ENCODE measurements at regions not wholly inside any gene's neighbourhood (a gene's known extent, or its start where the extent isn't known, plus 50 kb on each side); places are given as distances from the start of the nearest gene placed in this dataset.
"Not testable (repeated sequence)": the region's sequence is repeated elsewhere in the genome, so short reads cannot be mapped to it uniquely, and the experiment has no call there.

DNA sequence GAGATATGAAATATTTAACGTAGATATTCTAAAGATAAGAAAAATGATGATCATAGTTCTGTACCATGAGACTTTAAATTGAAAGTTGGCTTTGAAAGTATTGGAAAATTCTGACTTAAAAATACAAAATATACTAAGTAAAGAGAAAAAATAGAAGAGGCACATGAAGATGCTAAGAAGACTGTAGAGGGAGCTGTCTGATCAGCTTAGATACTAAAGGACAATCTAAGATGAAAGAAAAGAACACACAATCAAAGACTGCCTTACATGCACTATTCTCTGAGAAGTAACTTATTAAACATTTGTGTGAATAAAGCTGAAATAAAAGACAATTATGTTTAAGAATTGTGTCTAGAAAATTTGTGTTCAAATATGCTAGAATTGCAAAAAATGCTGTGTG is 55.1 kb downstream of the RBMXL2 start:
- peaks cover 14% of the 10 kb centered on the region for H3K27me3 Mint-ChIP-seq (ENCODE audit: unreplicated experiment)
- H3K36me3 Mint-ChIP-seq (ENCODE audit: unreplicated experiment): no peaks in the 10 kb centered on the region
- H3K4me3 Mint-ChIP-seq (ENCODE audit: unreplicated experiment): no peak overlapping the region
- H3K27ac Mint-ChIP-seq (ENCODE audit: unreplicated experiment): no peak overlapping the region
- peaks cover 16% of the 10 kb centered on the region for H3K9me3 Mint-ChIP-seq (ENCODE audit: unreplicated experiment)
- TF ChIP-seq, protein P1, sequence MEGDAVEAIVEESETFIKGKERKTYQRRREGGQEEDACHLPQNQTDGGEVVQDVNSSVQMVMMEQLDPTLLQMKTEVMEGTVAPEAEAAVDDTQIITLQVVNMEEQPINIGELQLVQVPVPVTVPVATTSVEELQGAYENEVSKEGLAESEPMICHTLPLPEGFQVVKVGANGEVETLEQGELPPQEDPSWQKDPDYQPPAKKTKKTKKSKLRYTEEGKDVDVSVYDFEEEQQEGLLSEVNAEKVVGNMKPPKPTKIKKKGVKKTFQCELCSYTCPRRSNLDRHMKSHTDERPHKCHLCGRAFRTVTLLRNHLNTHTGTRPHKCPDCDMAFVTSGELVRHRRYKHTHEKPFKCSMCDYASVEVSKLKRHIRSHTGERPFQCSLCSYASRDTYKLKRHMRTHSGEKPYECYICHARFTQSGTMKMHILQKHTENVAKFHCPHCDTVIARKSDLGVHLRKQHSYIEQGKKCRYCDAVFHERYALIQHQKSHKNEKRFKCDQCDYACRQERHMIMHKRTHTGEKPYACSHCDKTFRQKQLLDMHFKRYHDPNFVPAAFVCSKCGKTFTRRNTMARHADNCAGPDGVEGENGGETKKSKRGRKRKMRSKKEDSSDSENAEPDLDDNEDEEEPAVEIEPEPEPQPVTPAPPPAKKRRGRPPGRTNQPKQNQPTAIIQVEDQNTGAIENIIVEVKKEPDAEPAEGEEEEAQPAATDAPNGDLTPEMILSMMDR (IDR thresholded peaks at IDR 0.05): peak; percentile 57
- no peak for DNase-seq (ENCODE audit: extremely low spot score, unreplicated experiment)
- no peaks in the 10 kb centered on the region for H3K4me1 Mint-ChIP-seq (ENCODE audit: unreplicated experiment)

DNA sequence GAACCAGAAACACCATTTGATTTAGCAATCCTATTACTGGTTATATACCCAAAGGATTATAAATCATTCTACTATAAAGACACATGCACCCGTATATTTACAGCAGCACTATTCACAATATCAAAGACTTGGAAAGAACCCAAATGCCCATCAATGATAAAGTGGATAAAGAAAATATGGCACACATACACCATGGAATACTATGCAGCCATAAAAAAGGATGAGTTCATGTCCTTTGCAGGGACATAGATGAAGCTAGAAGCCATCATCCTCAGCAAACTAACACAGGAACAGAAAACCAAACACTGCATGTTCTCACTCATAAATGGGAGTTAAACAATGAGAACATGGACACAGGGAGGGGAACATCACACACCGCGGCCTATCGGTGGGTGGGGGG is 61.3 kb downstream of the RBMXL2 start:
- H3K36me3 Mint-ChIP-seq (ENCODE audit: unreplicated experiment); H3K27ac Mint-ChIP-seq (ENCODE audit: unreplicated experiment); H3K4me3 Mint-ChIP-seq (ENCODE audit: unreplicated experiment); H3K4me1 Mint-ChIP-seq (ENCODE audit: unreplicated experiment); H3K27me3 Mint-ChIP-seq (ENCODE audit: unreplicated experiment); DNase-seq (ENCODE audit: extremely low spot score, unreplicated experiment): not testable (repeated sequence)
- peaks cover 27% of the 10 kb centered on the region for H3K9me3 Mint-ChIP-seq (ENCODE audit: unreplicated experiment)

DNA sequence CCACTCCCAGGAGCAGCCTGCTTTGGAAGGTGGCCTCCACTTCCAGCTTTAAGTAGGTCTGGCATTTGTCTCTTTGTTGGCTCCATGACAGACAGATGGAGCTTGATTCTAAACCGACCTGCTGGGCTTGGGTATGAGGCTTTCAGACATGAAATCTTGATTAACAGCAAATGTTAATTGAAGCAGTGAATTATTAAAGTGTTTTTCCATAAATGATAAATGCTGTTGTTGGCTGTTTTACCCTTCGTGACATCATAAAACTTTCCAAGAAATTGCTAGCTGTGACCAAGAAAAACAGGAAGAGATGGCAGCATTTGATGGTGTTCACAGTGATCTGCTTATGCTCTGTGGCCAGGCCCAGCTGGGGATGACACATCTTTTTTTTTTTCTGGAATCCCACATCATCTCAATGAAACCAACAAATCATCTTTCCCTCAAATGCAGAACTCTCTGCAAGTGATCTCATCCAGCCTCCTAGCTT is 66.1 kb downstream of the RBMXL2 start:
- Mint-ChIP-seq H3K4me1 (ENCODE audit: unreplicated experiment) (no peaks in the 10 kb centered on the region), H3K36me3 (ENCODE audit: unreplicated experiment) (no peaks in the 10 kb centered on the region), H3K27ac (ENCODE audit: unreplicated experiment) (no peak overlapping the region)

DNA sequence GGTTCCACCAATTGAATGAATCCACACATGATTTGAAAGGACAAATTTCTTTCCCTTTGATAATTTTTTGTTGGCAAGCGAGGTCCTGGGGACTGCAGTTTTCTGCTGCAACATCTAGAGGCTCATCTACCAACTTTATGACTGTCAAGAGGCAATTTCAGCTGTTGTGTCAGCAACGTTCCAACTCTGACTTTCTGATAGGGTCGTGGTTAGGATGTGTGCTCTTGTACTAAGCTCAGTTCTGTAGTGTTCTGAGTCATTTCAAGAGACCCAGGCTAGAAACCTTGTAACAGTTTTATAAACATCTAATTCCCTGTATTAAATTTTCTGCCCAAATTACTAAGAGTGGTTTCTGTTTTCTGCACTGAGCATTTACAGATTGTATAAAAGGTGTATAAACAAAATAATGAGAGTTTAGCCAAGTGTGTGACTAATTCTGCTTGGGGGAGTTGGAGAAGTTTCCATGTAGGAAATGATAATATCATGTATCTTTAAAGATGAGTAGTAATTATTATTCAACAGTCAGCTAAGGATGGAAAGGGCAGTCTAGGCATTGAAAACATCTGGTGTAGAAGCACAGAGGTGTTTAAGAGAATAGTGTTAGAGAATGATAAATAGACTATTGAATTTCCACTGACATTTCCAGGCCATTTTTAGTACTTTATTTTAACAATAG is 72.2 kb downstream of the RBMXL2 start:
- Mint-ChIP-seq H3K4me1 (ENCODE audit: unreplicated experiment) (no peaks in the 10 kb centered on the region), H3K27ac (ENCODE audit: unreplicated experiment) (no peak overlapping the region), H3K36me3 (ENCODE audit: unreplicated experiment) (no peaks in the 10 kb centered on the region), H3K27me3 (ENCODE audit: unreplicated experiment) (no peaks in the 10 kb centered on the region), H3K9me3 (ENCODE audit: unreplicated experiment) (no peaks in the 10 kb centered on the region), H3K4me3 (ENCODE audit: unreplicated experiment) (no peak overlapping the region)
- TF ChIP-seq, protein P1 (IDR thresholded peaks at IDR 0.05): no peak
- DNase-seq (ENCODE audit: extremely low spot score, unreplicated experiment): no peak

More for the DNA sequence above, 66.1 kb downstream of the RBMXL2 start:
- H3K9me3 Mint-ChIP-seq (ENCODE audit: unreplicated experiment): peaks cover 3% of the 10 kb centered on the region
- TF ChIP-seq, protein P1 (IDR thresholded peaks at IDR 0.05): no peak
- no peak overlapping the region for H3K4me3 Mint-ChIP-seq (ENCODE audit: unreplicated experiment)
- no peak for DNase-seq (ENCODE audit: extremely low spot score, unreplicated experiment)
- H3K27me3 Mint-ChIP-seq (ENCODE audit: unreplicated experiment): no peaks in the 10 kb centered on the region

DNA sequence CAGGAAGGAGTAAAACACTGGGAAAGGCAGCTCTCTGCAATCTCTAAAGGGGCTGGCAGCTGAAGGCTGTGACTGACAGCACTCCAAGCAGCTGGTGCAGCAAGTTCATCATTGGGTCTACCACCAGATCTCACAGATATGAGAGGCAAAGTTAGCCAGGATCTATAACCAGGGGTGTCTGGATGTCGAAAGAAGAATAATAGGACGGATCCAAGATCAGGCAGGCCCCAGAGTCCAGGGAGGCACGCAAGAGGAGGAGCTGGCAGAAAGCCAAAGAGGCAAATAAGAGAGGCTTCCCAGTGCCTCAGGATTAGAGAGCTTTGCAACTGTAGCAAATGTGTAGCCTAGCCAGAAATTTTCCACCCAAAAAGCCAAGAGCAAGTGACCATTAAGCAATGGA is 77.1 kb downstream of the RBMXL2 start:
- Mint-ChIP-seq H3K9me3 (ENCODE audit: unreplicated experiment) (no peaks in the 10 kb centered on the region), H3K27ac (ENCODE audit: unreplicated experiment) (no peak overlapping the region), H3K4me3 (ENCODE audit: unreplicated experiment) (no peak overlapping the region), H3K4me1 (ENCODE audit: unreplicated experiment) (no peaks in the 10 kb centered on the region), H3K36me3 (ENCODE audit: unreplicated experiment) (no peaks in the 10 kb centered on the region), H3K27me3 (ENCODE audit: unreplicated experiment) (no peaks in the 10 kb centered on the region)
- DNase-seq (ENCODE audit: extremely low spot score, unreplicated experiment): no peak
- TF ChIP-seq, protein P1 (IDR thresholded peaks at IDR 0.05): no peak

Measured in osteocyte (in vitro differentiated cells).